ENCODE measurements at regions not wholly inside any gene's neighbourhood (a gene's known extent, or its start where the extent isn't known, plus 50 kb on each side); places are given as distances from the start of the nearest gene placed in this dataset.
A peak's percentile ranks its signal among the peaks of the same experiment; 100 is the strongest.
"Not testable (repeated sequence)": the region's sequence is repeated elsewhere in the genome, so short reads cannot be mapped to it uniquely, and the experiment has no call there.

- no peak for DNase-seq (ENCODE audit: low spot score)
Observed at GRCh38 chr6:103167345-103168071, 1692.2 kb downstream of the HACE1 start.

GRCh38 chr6:103154779-103155572, 1704.7 kb downstream of the HACE1 start:
- DNase-seq (ENCODE audit: low spot score) = no peak

GRCh38 chr6:103153016-103153415, 1706.7 kb downstream of the HACE1 start:
- no peak for DNase-seq (ENCODE audit: low spot score)

GRCh38 chr6:103142902-103143301, 1716.8 kb downstream of the HACE1 start:
- DNase-seq (ENCODE audit: low spot score) = no peak

- DNase-seq (ENCODE audit: low spot score) = no peak
Observed at GRCh38 chr6:103140308-103141027, 1719.3 kb downstream of the HACE1 start.

- DNase-seq (ENCODE audit: low spot score) = no peak
Observed at GRCh38 chr6:103139377-103139776, 1720.3 kb downstream of the HACE1 start.

GRCh38 chr6:103124471-103124870, 1731.0 kb downstream of the GRIK2 start:
- no peak for DNase-seq (ENCODE audit: low spot score)

- peak; percentile 34 for DNase-seq (ENCODE audit: low spot score)
Observed at GRCh38 chr6:103122766-103123601, 1729.5 kb downstream of the GRIK2 start.

- no peak for DNase-seq (ENCODE audit: low spot score)
Observed at GRCh38 chr6:103119056-103119455, 1725.5 kb downstream of the GRIK2 start.

- DNase-seq (ENCODE audit: low spot score) = no peak
Observed at GRCh38 chr6:103114582-103114981, 1721.1 kb downstream of the GRIK2 start.

GRCh38 chr6:103113416-103113815, 1719.9 kb downstream of the GRIK2 start:
- DNase-seq (ENCODE audit: low spot score) = no peak

- DNase-seq (ENCODE audit: low spot score) = no peak
Observed at GRCh38 chr6:103107985-103108384, 1714.5 kb downstream of the GRIK2 start.

- no peak for DNase-seq (ENCODE audit: low spot score)
Observed at GRCh38 chr6:103105686-103106085, 1712.2 kb downstream of the GRIK2 start.

GRCh38 chr6:103101267-103101666, 1707.8 kb downstream of the GRIK2 start:
- DNase-seq (ENCODE audit: low spot score) = no peak

- not testable (repeated sequence) for DNase-seq (ENCODE audit: low spot score)
Observed at GRCh38 chr6:103092414-103092813, 1698.9 kb downstream of the GRIK2 start.

GRCh38 chr6:103085801-103086200, 1692.3 kb downstream of the GRIK2 start:
- DNase-seq (ENCODE audit: low spot score) = no peak

GRCh38 chr6:103081876-103082630, 1688.5 kb downstream of the GRIK2 start:
- no peak for DNase-seq (ENCODE audit: low spot score)

- no peak for DNase-seq (ENCODE audit: low spot score)
Observed at GRCh38 chr6:103081126-103081525, 1687.6 kb downstream of the GRIK2 start.

GRCh38 chr6:103080497-103080896, 1687.0 kb downstream of the GRIK2 start:
- no peak for DNase-seq (ENCODE audit: low spot score)

GRCh38 chr6:103079867-103080266, 1686.4 kb downstream of the GRIK2 start:
- no peak for DNase-seq (ENCODE audit: low spot score)

- no peak for DNase-seq (ENCODE audit: low spot score)
Observed at GRCh38 chr6:103062136-103062535, 1668.6 kb downstream of the GRIK2 start.

Data from COLO829 (cell line).